IMR-90 (cell line): ENCODE measurements at regions not wholly inside any gene's neighbourhood (a gene's known extent, or its start where the extent isn't known, plus 50 kb on each side); places are given as distances from the start of the nearest gene placed in this dataset.

Source experiments
- ATAC-seq: fragments of 200-7000 bp; cut with Tn5 transposase; 2 replicates; pipeline ENCODE4 v1.9.1; 2020; ENCODE audit warnings: low read depth, mild to moderate bottlenecking, moderate library complexity
- BruUV-seq: library from RNA; stranded (reverse); fragments of 400-500 nt; replicated peaks from 2 replicates; lab custom pipeline; 2021; lab: Mats Ljungman, UMichigan
- CTCF ChIA-PET: fragments of 300-600 bp; formaldehyde crosslinking; extraction: SDS; loops from one replicate; lab custom pipeline; 2021; ENCODE audit warnings: antibody characterized with exemption; lab: Yijun Ruan, JAX
- POLR2A ChIA-PET: fragments of 300-600 bp; sonication (Branson Sonifier 250); formaldehyde crosslinking; loops from one replicate; lab custom pipeline; 2022; ENCODE audit warnings: antibody characterized with exemption; ENCODE audit not compliant: unreplicated experiment; lab: Charles Lee
- DNase-seq: peaks from one replicate; pipeline ENCODE4 v3.0.0; 2013
- H2AFZ ChIP-seq: replicated peaks from 2 replicates; pipeline ENCODE3; 2013; ENCODE audit warnings: low read length, mild to moderate bottlenecking; ENCODE audit not compliant: poor library complexity
- H2AK5ac ChIP-seq: 2 replicates; pipeline ENCODE4 v1.6.1; 2013; ENCODE audit warnings: low read depth, low read length, inconsistent platforms
- H2AK9ac ChIP-seq: replicated peaks from 2 replicates; pipeline ENCODE3; 2013; ENCODE audit warnings: mild to moderate bottlenecking, low read depth, low read length, moderate library complexity; ENCODE audit not compliant: poor library complexity
- H2BK120ac ChIP-seq: 2 replicates; pipeline ENCODE4 v1.6.1; 2013; ENCODE audit warnings: low read depth, low read length, inconsistent platforms
- H2BK15ac ChIP-seq: 3 replicates; pipeline ENCODE4 v1.6.1; 2013; ENCODE audit warnings: low read depth, low read length, inconsistent platforms
- H2BK20ac ChIP-seq: 2 replicates; pipeline ENCODE4 v1.6.1; 2013; ENCODE audit warnings: low read depth, mild to moderate bottlenecking, inconsistent platforms, low read length, moderate library complexity
- H2BK5ac ChIP-seq: 2 replicates; pipeline ENCODE4 v1.6.1; 2013; ENCODE audit warnings: mild to moderate bottlenecking, low read depth, low read length, inconsistent platforms; ENCODE audit not compliant: poor library complexity, severe bottlenecking
- H3K14ac ChIP-seq: replicated peaks from 2 replicates; pipeline ENCODE4 v1.6.1; 2013; ENCODE audit warnings: low read depth, low read length, inconsistent platforms
- H3K18ac ChIP-seq: 2 replicates; pipeline ENCODE4 v1.6.1; 2013; ENCODE audit warnings: low read depth, low read length, control low read depth
- H3K23ac ChIP-seq: 2 replicates; pipeline ENCODE4 v1.6.1; 2013; ENCODE audit warnings: low read depth, low read length, inconsistent platforms
- H3K27ac ChIP-seq: 2 replicates; pipeline ENCODE4 v1.5.1; 2013; ENCODE audit warnings: mild to moderate bottlenecking, control low read depth, low read length; ENCODE audit not compliant: insufficient read depth
- H3K27me3 ChIP-seq: 2 replicates; pipeline ENCODE4 v1.6.1; 2013; ENCODE audit warnings: low read length; ENCODE audit not compliant: control insufficient read depth, insufficient read depth
- H3K36me3 ChIP-seq: 2 replicates; pipeline ENCODE4 v1.6.1; 2013; ENCODE audit warnings: low read length, mixed read lengths; ENCODE audit not compliant: control insufficient read depth, insufficient read depth
- H3K4ac ChIP-seq: 2 replicates; pipeline ENCODE4 v1.6.1; 2013; ENCODE audit warnings: low read depth, low read length, inconsistent platforms
- H3K4me1 ChIP-seq: 2 replicates; pipeline ENCODE4 v1.6.1; 2013; ENCODE audit warnings: low read length, mixed read lengths; ENCODE audit not compliant: control insufficient read depth, insufficient read depth
- H3K4me2 ChIP-seq: 2 replicates; pipeline ENCODE4 v1.6.1; 2013; ENCODE audit warnings: low read depth, mild to moderate bottlenecking, control low read depth, low read length, moderate library complexity
- H3K4me3 ChIP-seq: 2 replicates; pipeline ENCODE4 v1.5.1; 2013; ENCODE audit warnings: low read depth, mild to moderate bottlenecking, control low read depth, low read length, moderate library complexity; ENCODE audit not compliant: insufficient read depth
- H3K56ac ChIP-seq: 2 replicates; pipeline ENCODE4 v1.6.1; 2013; ENCODE audit warnings: low read length, inconsistent platforms; ENCODE audit not compliant: insufficient read depth; ENCODE audit errors: extremely low read depth
- H3K79me1 ChIP-seq, 2 experiments: 2 replicates each; pipeline ENCODE4 v1.6.1; 2013; ENCODE audit warnings: low read length in 2 of 2, inconsistent platforms in 1 of 2, low read depth in 1 of 2
- H3K9ac ChIP-seq: 2 replicates; pipeline ENCODE4 v1.6.1; 2013; ENCODE audit warnings: low read depth, low read length, control low read depth
- H3K9me1 ChIP-seq: 2 replicates; pipeline ENCODE4 v1.6.1; 2013; ENCODE audit warnings: low read length, inconsistent platforms; ENCODE audit not compliant: insufficient read depth
- H3K9me3 ChIP-seq: 2 replicates; pipeline ENCODE4 v1.6.1; 2013; ENCODE audit warnings: low read length; ENCODE audit not compliant: control insufficient read depth, insufficient read depth
- H4K20me1 ChIP-seq: 2 replicates; pipeline ENCODE4 v1.6.1; 2013; ENCODE audit warnings: low read length, inconsistent platforms; ENCODE audit not compliant: insufficient read depth
- H4K5ac ChIP-seq: 2 replicates; pipeline ENCODE4 v1.6.1; 2013; ENCODE audit warnings: mild to moderate bottlenecking, low read depth, low read length, control low read depth
- H4K8ac ChIP-seq, 2 experiments: 2 replicates each; pipeline ENCODE4 v1.6.1; 2013; ENCODE audit warnings: low read depth in 2 of 2, low read length in 2 of 2, control low read depth in 1 of 2, inconsistent platforms in 1 of 2
- H4K91ac ChIP-seq: 2 replicates; pipeline ENCODE4 v1.6.1; 2013; ENCODE audit warnings: low read depth, low read length, inconsistent platforms; ENCODE audit not compliant: insufficient read depth
- CHD1 ChIP-seq: IDR thresholded peaks from 2 replicates; pipeline ENCODE4 v1.6.1; 2012; ENCODE audit warnings: low read depth, low read length, improper control_type of control experiment
- CTCF ChIP-seq: conservative IDR thresholded peaks from 2 replicates; pipeline ENCODE4 v1.5.1; 2012; ENCODE audit warnings: mild to moderate bottlenecking, low read depth, low read length, improper control_type of control experiment
- ELK1 ChIP-seq: fragments of 150-350 bp; IDR thresholded peaks from 2 replicates; pipeline ENCODE4 v1.6.1; 2016; ENCODE audit warnings: low read depth, mild to moderate bottlenecking, low read length, moderate library complexity, borderline replicate concordance
- MAFK ChIP-seq: IDR thresholded peaks from 2 replicates; pipeline ENCODE4 v1.6.1; 2012; ENCODE audit warnings: low read depth, low read length, improper control_type of control experiment
- MXI1 ChIP-seq: IDR thresholded peaks from 2 replicates; pipeline ENCODE4 v1.6.1; 2012; ENCODE audit warnings: low read depth, mild to moderate bottlenecking, low read length, moderate library complexity, borderline replicate concordance
- NFE2L2 ChIP-seq: fragments of 150-350 bp; IDR thresholded peaks from 2 replicates; pipeline ENCODE4 v1.6.1; 2016; ENCODE audit warnings: low read depth, mild to moderate bottlenecking, low read length
- POLR2A ChIP-seq: IDR thresholded peaks from 2 replicates; pipeline ENCODE4 v1.6.1; 2012; ENCODE audit warnings: mild to moderate bottlenecking, low read depth, low read length
- RFX5 ChIP-seq: IDR thresholded peaks from 2 replicates; pipeline ENCODE4 v1.8.0; 2012; ENCODE audit warnings: low read depth, mild to moderate bottlenecking, low read length, moderate library complexity
- SMC3 ChIP-seq: fragments of 150-350 bp; IDR thresholded peaks from 2 replicates; pipeline ENCODE4 v1.6.1; 2016; ENCODE audit warnings: low read depth, mild to moderate bottlenecking, antibody characterized with exemption, low read length, moderate library complexity
- USF2 ChIP-seq: fragments of 150-350 bp; IDR thresholded peaks from 2 replicates; pipeline ENCODE4 v1.6.1; 2017; ENCODE audit warnings: mild to moderate bottlenecking, antibody characterized with exemption, low read length, low read depth
- WGBS, 2 experiments: methylation state at CpG; one replicate each; pipeline versions ENCODE4 v1.1.5 to v1.1.7; 2013; ENCODE audit warnings: missing lambda C conversion rate in 2 of 2; ENCODE audit not compliant: insufficient read length in 1 of 2; ENCODE audit errors: extremely low coverage in 2 of 2; 5-methylcytosine and 5-hydroxymethylcytosine counted together
- dilution Hi-C: fragments of 300-500 bp; cut with HindIII; formaldehyde crosslinking; loops from one replicate; pipeline ENCODE4 v1.14.3; 2018; ENCODE audit warnings: low sequenced_read_pairs; ENCODE audit not compliant: unreplicated experiment
- in situ Hi-C: fragments of 300-500 bp; cut with MboI; formaldehyde crosslinking; loops from 3 replicates; pipeline ENCODE4 v1.14.3; 2019; ENCODE audit warnings: low sequenced_read_pairs, inconsistent platforms, mixed read lengths
- intact Hi-C: fragments of 100-400 bp; cut with micrococcal nuclease; formaldehyde crosslinking; loops from 2 replicates; pipeline ENCODE4 v1.10.0; 2022

- POLR2A ChIA-PET: no interaction called here
- no peak for ATAC-seq
- dilution Hi-C loops: no loop called here
Measured at GRCh38 chr2:204282525-204282924, 262.8 kb upstream of the PARD3B start.

More at GRCh38 chr2:204282525-204282924, 262.8 kb upstream of the PARD3B start:
- intact Hi-C loops (no loop called here), in situ Hi-C loops (no loop called here)
- Histone ChIP-seq H4K91ac (no peak overlapping the region), H3K9me3 (peaks cover 4% of the 10 kb centered on the region), H3K4ac (no peak overlapping the region), H3K18ac (no peak overlapping the region), H3K23ac (no peak overlapping the region), H2AK5ac (no peak overlapping the region), H3K4me2 (no peak overlapping the region), H4K5ac (no peak overlapping the region), H2BK120ac (no peak overlapping the region), H3K9me1 (no peaks in the 10 kb centered on the region), H4K8ac (no peak overlapping the region), H4K20me1 (no peaks in the 10 kb centered on the region), H2AK9ac (no peak overlapping the region), H3K27ac (no peak overlapping the region), H3K36me3 (no peaks in the 10 kb centered on the region), H3K9ac (no peak overlapping the region), H2BK15ac (no peak overlapping the region), H2AFZ (no peak overlapping the region), H2BK5ac (no peak overlapping the region), H3K14ac (no peak overlapping the region), H3K27me3 (peaks cover 33% of the 10 kb centered on the region), H2BK20ac (no peak overlapping the region), H3K56ac (no peak overlapping the region), H3K4me3 (no peak overlapping the region), H3K4me1 (no peaks in the 10 kb centered on the region), H3K79me1 (no peaks in the 10 kb centered on the region)
- no peak for DNase-seq
- WGBS, 2 experiments: 100% methylated on average over 1 of the region's 4 CpGs; no CpG with 5 or more reads in 1 of the 2 experiments
- BruUV-seq: no TSS peak
- CTCF ChIA-PET: no interaction called here
- TF ChIP-seq NFE2L2: no peak
- TF ChIP-seq POLR2A: no peak
- no peak for TF ChIP-seq CHD1
- TF ChIP-seq MAFK: no peak
- TF ChIP-seq USF2: no peak
- TF ChIP-seq ELK1: no peak
- no peak for TF ChIP-seq CTCF
- no peak for TF ChIP-seq SMC3
- TF ChIP-seq MXI1: no peak
- TF ChIP-seq RFX5: no peak
